ENCODE measurements at regions not wholly inside any gene's neighbourhood (a gene's known extent, or its start where the extent isn't known, plus 50 kb on each side); places are given as distances from the start of the nearest gene placed in this dataset.

- TF ChIP-seq POLR2A (IDR thresholded peaks at IDR 0.05): no peak
- TF ChIP-seq CTCF (IDR thresholded peaks at IDR 0.05): no peak
These were observed 328.0 kb upstream of the CDIN1 start for GRCh38 chr15:36251450-36251849.

Data from gastroesophageal sphincter (tissue), 3 donors.